BLaER1 (cell line): ENCODE measurements at regions not wholly inside any gene's neighbourhood (a gene's known extent, or its start where the extent isn't known, plus 50 kb on each side); places are given as distances from the start of the nearest gene placed in this dataset.

Source experiments
- H3K27ac ChIP-seq: shearing (Covaris generic); formaldehyde crosslinking; 2 replicates; pipeline ENCODE4 v1.8.1; 2022
- H3K27me3 ChIP-seq: shearing (Covaris generic); formaldehyde crosslinking; 2 replicates; pipeline ENCODE4 v1.8.1; 2022
- H3K36me3 ChIP-seq: shearing (Covaris generic); formaldehyde crosslinking; 2 replicates; pipeline ENCODE4 v1.8.1; 2022
- H3K4me1 ChIP-seq: shearing (Covaris generic); formaldehyde crosslinking; 2 replicates; pipeline ENCODE4 v1.8.1; 2022
- H3K4me2 ChIP-seq: shearing (Covaris generic); formaldehyde crosslinking; 2 replicates; pipeline ENCODE4 v1.8.1; 2022
- H3K4me3 ChIP-seq: shearing (Covaris generic); formaldehyde crosslinking; 2 replicates; pipeline ENCODE4 v1.8.1; 2022
- H3K9ac ChIP-seq: shearing (Covaris generic); formaldehyde crosslinking; 2 replicates; pipeline ENCODE4 v1.8.1; 2022
- H3K9me3 ChIP-seq: shearing (Covaris generic); formaldehyde crosslinking; 2 replicates; pipeline ENCODE4 v1.8.1; 2022
- H4K20me1 ChIP-seq: shearing (Covaris generic); formaldehyde crosslinking; 2 replicates; pipeline ENCODE4 v1.8.1; 2022
- Cebpa-rat ChIP-seq: shearing (Covaris generic); IDR thresholded peaks from 2 replicates; pipeline ENCODE4 v1.8.1; 2022

- no peaks in the 10 kb centered on the region for H3K36me3 ChIP-seq
- no peaks in the 10 kb centered on the region for H3K4me1 ChIP-seq
- no peaks in the 10 kb centered on the region for H4K20me1 ChIP-seq
- no peaks in the 10 kb centered on the region for H3K27me3 ChIP-seq
- TF ChIP-seq Cebpa-rat: no peak
- H3K4me3 ChIP-seq: no peak overlapping the region
- H3K9ac ChIP-seq: no peak overlapping the region
- H3K9me3 ChIP-seq: no peaks in the 10 kb centered on the region
- H3K27ac ChIP-seq: no peak overlapping the region
- no peak overlapping the region for H3K4me2 ChIP-seq
Observed at GRCh38 chr5:125652761-125653160, 770.4 kb upstream of the GRAMD2B start.

DNA sequence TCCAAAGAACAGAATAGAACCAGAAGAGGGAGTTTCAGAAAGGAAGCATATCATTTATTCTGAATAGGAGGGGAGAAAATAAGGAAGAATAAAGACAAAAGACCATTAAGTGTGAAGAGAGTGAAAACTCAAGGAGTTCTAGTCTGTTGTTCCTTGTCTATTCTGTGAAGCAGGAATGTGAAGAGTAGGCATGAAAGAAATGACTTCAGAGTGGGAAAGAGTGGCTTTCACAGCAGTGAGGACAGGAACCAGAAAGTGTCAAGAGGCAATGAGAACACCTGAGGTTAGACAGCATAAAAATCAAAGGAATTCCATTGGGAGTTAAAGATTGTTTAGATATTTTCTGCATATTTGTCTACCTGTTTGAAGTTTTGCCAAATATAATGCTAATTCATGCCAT is 768.8 kb upstream of the GRAMD2B start:
- Histone ChIP-seq H3K9me3 (no peaks in the 10 kb centered on the region), H3K4me1 (no peaks in the 10 kb centered on the region), H4K20me1 (no peaks in the 10 kb centered on the region), H3K4me2 (no peak overlapping the region), H3K4me3 (no peak overlapping the region), H3K27ac (no peak overlapping the region), H3K9ac (no peak overlapping the region), H3K36me3 (no peaks in the 10 kb centered on the region), H3K27me3 (no peaks in the 10 kb centered on the region)
- no peak for TF ChIP-seq Cebpa-rat

DNA sequence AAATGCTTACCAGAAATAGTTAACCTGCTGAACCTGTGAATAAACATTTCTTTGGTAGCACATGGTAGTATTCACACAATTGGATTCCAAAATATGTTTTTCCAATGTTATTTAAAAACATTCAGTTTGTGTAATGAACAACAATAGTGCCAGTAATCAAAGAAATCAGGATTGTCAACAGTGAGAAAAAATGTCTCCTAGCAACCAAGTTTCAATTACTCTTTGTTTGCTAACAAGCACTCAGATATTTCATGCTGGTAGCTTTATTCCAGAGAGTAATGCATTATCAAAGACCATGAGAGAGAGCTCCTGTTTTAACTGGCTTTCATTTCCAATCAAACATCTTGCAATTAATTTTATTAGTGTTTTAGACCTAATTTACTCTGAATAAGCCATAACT is 768.1 kb upstream of the GRAMD2B start:
- no peak overlapping the region for H3K4me2 ChIP-seq
- no peaks in the 10 kb centered on the region for H4K20me1 ChIP-seq
- no peak overlapping the region for H3K27ac ChIP-seq
- H3K36me3 ChIP-seq: no peaks in the 10 kb centered on the region
- H3K4me1 ChIP-seq: no peaks in the 10 kb centered on the region
- no peak overlapping the region for H3K4me3 ChIP-seq
- no peaks in the 10 kb centered on the region for H3K27me3 ChIP-seq
- H3K9ac ChIP-seq: no peak overlapping the region
- TF ChIP-seq Cebpa-rat: no peak
- H3K9me3 ChIP-seq: no peaks in the 10 kb centered on the region

DNA sequence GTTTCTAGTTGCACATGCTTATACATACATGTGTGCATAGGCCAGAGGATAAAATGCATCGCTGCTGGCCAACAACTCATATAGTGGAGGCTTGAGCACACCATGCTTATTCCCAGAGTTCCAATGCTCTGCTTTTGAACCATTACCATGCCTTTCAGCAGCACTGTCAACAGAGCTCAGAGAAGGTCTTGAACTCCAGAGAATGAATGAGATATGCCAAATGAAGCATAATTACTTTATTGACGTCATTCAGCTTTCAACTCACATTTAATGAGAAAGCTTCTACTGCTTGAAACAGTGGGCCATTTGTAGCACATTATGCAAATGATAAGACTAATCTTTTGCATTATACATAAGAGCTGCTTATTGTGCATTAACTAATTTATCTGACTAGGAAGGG is 765.3 kb upstream of the GRAMD2B start:
- Histone ChIP-seq H3K9me3 (no peaks in the 10 kb centered on the region), H3K4me1 (no peaks in the 10 kb centered on the region), H4K20me1 (no peaks in the 10 kb centered on the region), H3K27ac (no peak overlapping the region), H3K4me2 (no peak overlapping the region), H3K9ac (no peak overlapping the region), H3K36me3 (no peaks in the 10 kb centered on the region), H3K4me3 (no peak overlapping the region), H3K27me3 (no peaks in the 10 kb centered on the region)
- TF ChIP-seq Cebpa-rat: no peak

GRCh38 chr5:125659316-125660023 is 763.7 kb upstream of the GRAMD2B start:
- H3K27me3 ChIP-seq: no peaks in the 10 kb centered on the region
- H3K4me2 ChIP-seq: no peak overlapping the region
- H3K4me3 ChIP-seq: no peak overlapping the region
- TF ChIP-seq Cebpa-rat: no peak
- H3K36me3 ChIP-seq: no peaks in the 10 kb centered on the region
- H3K27ac ChIP-seq: no peak overlapping the region
- no peak overlapping the region for H3K9ac ChIP-seq
- no peaks in the 10 kb centered on the region for H3K4me1 ChIP-seq
- H4K20me1 ChIP-seq: no peaks in the 10 kb centered on the region
- H3K9me3 ChIP-seq: no peaks in the 10 kb centered on the region

- no peak overlapping the region for H3K27ac ChIP-seq
- no peak overlapping the region for H3K4me2 ChIP-seq
- H3K36me3 ChIP-seq: no peaks in the 10 kb centered on the region
- no peaks in the 10 kb centered on the region for H3K4me1 ChIP-seq
- H3K9ac ChIP-seq: no peak overlapping the region
- no peak overlapping the region for H3K4me3 ChIP-seq
- no peaks in the 10 kb centered on the region for H4K20me1 ChIP-seq
- no peaks in the 10 kb centered on the region for H3K27me3 ChIP-seq
- no peak for TF ChIP-seq Cebpa-rat
- H3K9me3 ChIP-seq: no peaks in the 10 kb centered on the region
Observed at GRCh38 chr5:125660231-125660895, 762.8 kb upstream of the GRAMD2B start.

GRCh38 chr5:125661584-125661983 is 761.6 kb upstream of the GRAMD2B start:
- Histone ChIP-seq H4K20me1 (no peaks in the 10 kb centered on the region), H3K36me3 (no peaks in the 10 kb centered on the region), H3K4me2 (no peak overlapping the region), H3K27me3 (no peaks in the 10 kb centered on the region), H3K4me1 (no peaks in the 10 kb centered on the region), H3K9me3 (no peaks in the 10 kb centered on the region), H3K4me3 (no peak overlapping the region), H3K27ac (no peak overlapping the region), H3K9ac (no peak overlapping the region)
- no peak for TF ChIP-seq Cebpa-rat

GRCh38 chr5:125668884-125669283 is 754.3 kb upstream of the GRAMD2B start:
- Histone ChIP-seq H3K36me3 (no peaks in the 10 kb centered on the region), H3K4me1 (peaks cover 10% of the 10 kb centered on the region), H3K4me2 (peak overlapping the region; percentile 28), H3K4me3 (no peak overlapping the region), H3K9me3 (no peaks in the 10 kb centered on the region), H4K20me1 (no peaks in the 10 kb centered on the region), H3K9ac (no peak overlapping the region), H3K27me3 (no peaks in the 10 kb centered on the region), H3K27ac (no peak overlapping the region)
- TF ChIP-seq Cebpa-rat: no peak

DNA sequence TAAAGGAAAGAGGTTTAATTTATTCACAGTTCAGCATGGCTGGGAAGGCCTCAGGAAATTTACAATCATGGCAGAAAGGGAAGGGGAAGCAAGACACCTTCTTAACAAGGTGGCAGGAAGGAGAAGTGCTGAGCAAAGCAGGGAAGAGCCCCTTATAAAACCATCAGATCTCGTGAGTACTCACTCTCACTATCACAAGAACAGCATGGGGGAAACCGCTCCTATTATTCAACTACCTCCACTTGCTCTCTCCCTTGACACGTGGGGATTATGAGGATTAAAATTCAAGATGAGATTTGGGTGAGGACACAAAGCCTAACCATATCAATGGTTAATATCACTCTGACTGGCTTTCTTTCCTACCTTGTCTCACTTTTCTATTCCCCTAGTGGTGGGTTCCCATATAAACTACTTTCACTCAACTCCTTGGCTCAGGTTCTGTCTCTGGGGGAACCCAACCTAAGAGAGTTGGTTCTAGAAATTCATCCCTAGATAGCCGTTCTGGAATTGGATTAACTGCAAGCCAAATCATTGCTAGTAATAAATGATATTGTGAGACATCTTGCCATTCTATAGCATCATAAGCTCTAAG is 749.8 kb upstream of the GRAMD2B start:
- H3K9me3 ChIP-seq: no peaks in the 10 kb centered on the region
- no peak for TF ChIP-seq Cebpa-rat
- H3K9ac ChIP-seq: no peak overlapping the region
- no peaks in the 10 kb centered on the region for H3K27me3 ChIP-seq
- H3K36me3 ChIP-seq: no peaks in the 10 kb centered on the region
- no peak overlapping the region for H3K4me3 ChIP-seq
- H3K4me2 ChIP-seq: no peak overlapping the region
- no peaks in the 10 kb centered on the region for H4K20me1 ChIP-seq
- no peak overlapping the region for H3K27ac ChIP-seq
- peaks cover 9% of the 10 kb centered on the region for H3K4me1 ChIP-seq

- no peak overlapping the region for H3K4me2 ChIP-seq
- no peaks in the 10 kb centered on the region for H3K9me3 ChIP-seq
- no peaks in the 10 kb centered on the region for H4K20me1 ChIP-seq
- no peak overlapping the region for H3K4me3 ChIP-seq
- no peaks in the 10 kb centered on the region for H3K27me3 ChIP-seq
- H3K9ac ChIP-seq: no peak overlapping the region
- H3K4me1 ChIP-seq: no peaks in the 10 kb centered on the region
- no peak overlapping the region for H3K27ac ChIP-seq
- H3K36me3 ChIP-seq: no peaks in the 10 kb centered on the region
- TF ChIP-seq Cebpa-rat: no peak
Observed at GRCh38 chr5:125679522-125679921, 743.7 kb upstream of the GRAMD2B start.
